K562 (cell line): ENCODE measurements at regions not wholly inside any gene's neighbourhood (a gene's known extent, or its start where the extent isn't known, plus 50 kb on each side); places are given as distances from the start of the nearest gene placed in this dataset.

Experiments
- ARID4B ChIP-seq: sonication (generic); formaldehyde crosslinking; IDR thresholded peaks from 2 replicates; pipeline ENCODE4 v1.8.0; 2022; ENCODE audit warnings: mild to moderate bottlenecking, missing genetic modification reagents
- BCOR ChIP-seq: fragments of 450-650 bp; IDR thresholded peaks from 2 replicates; pipeline ENCODE4 v1.6.1; 2016
- DNMT1 ChIP-seq: fragments of 450-650 bp; IDR thresholded peaks from 2 replicates; pipeline ENCODE4 v1.6.1; 2016; ENCODE audit warnings: antibody characterized with exemption, mild to moderate bottlenecking
- KLF6 ChIP-seq: fragments of 250-450 bp; sonication (Bioruptor Pico); IDR thresholded peaks from 2 replicates; pipeline ENCODE4 v1.4.0; 2020; ENCODE audit warnings: mild to moderate bottlenecking, moderate library complexity, borderline replicate concordance
- POLR2A ChIP-seq: fragments of 450-650 bp; conservative IDR thresholded peaks from 2 replicates; pipeline ENCODE4 v1.6.1; 2016
- TEAD4 ChIP-seq, 2 experiments: sonication (generic) in 1 of 2; formaldehyde crosslinking in 1 of 2; IDR thresholded peaks; 2 replicates each; pipeline versions ENCODE4 v1.6.1 to v1.8.0; 2012 to 2022; ENCODE audit warnings: borderline replicate concordance in 1 of 2, inconsistent platforms in 1 of 2, low read length in 1 of 2, mild to moderate bottlenecking in 1 of 2, missing genetic modification reagents in 1 of 2
- ZBTB33 ChIP-seq: sonication (generic); formaldehyde crosslinking; IDR thresholded peaks from 2 replicates; pipeline ENCODE4 v1.8.1; 2023; ENCODE audit warnings: mild to moderate bottlenecking, missing genetic modification reagents
- ZNF316 ChIP-seq: fragments of 450-650 bp; IDR thresholded peaks from 2 replicates; pipeline ENCODE4 v1.6.1; 2016
- TF ChIP-seq, protein P1 (sequence below): sonication (generic); formaldehyde crosslinking; IDR thresholded peaks from 2 replicates; pipeline ENCODE4 v1.8.1; 2022; ENCODE audit warnings: missing genetic modification reagents
- TF ChIP-seq, protein P2 (sequence below), 3 experiments: IDR thresholded peaks in 2 of 3; conservative IDR thresholded peaks in 1 of 3; 2 replicates each; pipeline ENCODE4 v1.5.1; 2011 to 2012; ENCODE audit warnings: low read length in 3 of 3, mild to moderate bottlenecking in 3 of 3, control low read depth in 2 of 3, improper control_type of control experiment in 1 of 3, inconsistent platforms in 1 of 3, low read depth in 1 of 3, mixed read lengths in 1 of 3, moderate library complexity in 1 of 3; ENCODE audit not compliant: insufficient read depth in 2 of 3
- TF ChIP-seq, protein P3 (sequence below): sonication (generic); formaldehyde crosslinking; IDR thresholded peaks from 2 replicates; pipeline ENCODE4 v1.9.0; 2022; ENCODE audit warnings: mild to moderate bottlenecking, missing genetic modification reagents

DNA sequence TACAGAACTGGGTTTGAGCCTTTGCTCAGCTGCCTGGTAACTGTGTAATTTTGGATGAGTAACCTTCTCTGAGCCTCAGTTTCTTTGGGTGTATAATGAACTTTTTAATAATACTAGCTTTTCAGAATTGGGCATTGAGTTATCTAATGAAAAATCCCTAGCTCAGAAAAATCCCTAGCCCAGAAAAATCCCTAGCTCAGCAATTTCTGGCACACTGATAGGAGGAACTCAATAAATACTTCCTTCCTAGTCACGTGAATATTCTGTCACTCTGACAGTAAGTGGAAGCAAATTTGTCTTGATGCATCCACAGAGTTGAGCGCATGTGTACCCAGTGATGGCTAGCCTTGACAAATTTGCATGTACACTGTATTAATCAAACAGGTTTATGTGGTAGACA is 817.6 kb downstream of the XPNPEP1 start:
- no peak for TF ChIP-seq KLF6 (CRISPR knock-in tag)
- no peak for TF ChIP-seq ZBTB33 (CRISPR knock-in tag)
- no peak for TF ChIP-seq ARID4B (CRISPR knock-in tag)
- TF ChIP-seq, protein P1, sequence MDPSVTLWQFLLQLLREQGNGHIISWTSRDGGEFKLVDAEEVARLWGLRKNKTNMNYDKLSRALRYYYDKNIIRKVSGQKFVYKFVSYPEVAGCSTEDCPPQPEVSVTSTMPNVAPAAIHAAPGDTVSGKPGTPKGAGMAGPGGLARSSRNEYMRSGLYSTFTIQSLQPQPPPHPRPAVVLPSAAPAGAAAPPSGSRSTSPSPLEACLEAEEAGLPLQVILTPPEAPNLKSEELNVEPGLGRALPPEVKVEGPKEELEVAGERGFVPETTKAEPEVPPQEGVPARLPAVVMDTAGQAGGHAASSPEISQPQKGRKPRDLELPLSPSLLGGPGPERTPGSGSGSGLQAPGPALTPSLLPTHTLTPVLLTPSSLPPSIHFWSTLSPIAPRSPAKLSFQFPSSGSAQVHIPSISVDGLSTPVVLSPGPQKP (CRISPR knock-in tag) = no peak
- TF ChIP-seq, protein P2, sequence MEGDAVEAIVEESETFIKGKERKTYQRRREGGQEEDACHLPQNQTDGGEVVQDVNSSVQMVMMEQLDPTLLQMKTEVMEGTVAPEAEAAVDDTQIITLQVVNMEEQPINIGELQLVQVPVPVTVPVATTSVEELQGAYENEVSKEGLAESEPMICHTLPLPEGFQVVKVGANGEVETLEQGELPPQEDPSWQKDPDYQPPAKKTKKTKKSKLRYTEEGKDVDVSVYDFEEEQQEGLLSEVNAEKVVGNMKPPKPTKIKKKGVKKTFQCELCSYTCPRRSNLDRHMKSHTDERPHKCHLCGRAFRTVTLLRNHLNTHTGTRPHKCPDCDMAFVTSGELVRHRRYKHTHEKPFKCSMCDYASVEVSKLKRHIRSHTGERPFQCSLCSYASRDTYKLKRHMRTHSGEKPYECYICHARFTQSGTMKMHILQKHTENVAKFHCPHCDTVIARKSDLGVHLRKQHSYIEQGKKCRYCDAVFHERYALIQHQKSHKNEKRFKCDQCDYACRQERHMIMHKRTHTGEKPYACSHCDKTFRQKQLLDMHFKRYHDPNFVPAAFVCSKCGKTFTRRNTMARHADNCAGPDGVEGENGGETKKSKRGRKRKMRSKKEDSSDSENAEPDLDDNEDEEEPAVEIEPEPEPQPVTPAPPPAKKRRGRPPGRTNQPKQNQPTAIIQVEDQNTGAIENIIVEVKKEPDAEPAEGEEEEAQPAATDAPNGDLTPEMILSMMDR (IDR thresholded peaks at IDR 0.05 in 2 of 3, conservative IDR thresholded peaks at IDR 0.05 in 1 of 3; ENCODE audit: insufficient read depth in 2 of 3, low read depth in 1 of 3, low read length in 3 of 3) = no peak
- TF ChIP-seq, protein P3, sequence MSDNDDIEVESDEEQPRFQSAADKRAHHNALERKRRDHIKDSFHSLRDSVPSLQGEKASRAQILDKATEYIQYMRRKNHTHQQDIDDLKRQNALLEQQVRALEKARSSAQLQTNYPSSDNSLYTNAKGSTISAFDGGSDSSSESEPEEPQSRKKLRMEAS (CRISPR knock-in tag) = no peak
- TF ChIP-seq POLR2A = no peak
- TF ChIP-seq TEAD4 (IDR thresholded peaks at IDR 0.05; ENCODE audit: low read length) = no peak
- TF ChIP-seq TEAD4 (CRISPR knock-in tag; IDR thresholded peaks at IDR 0.05; ENCODE audit: borderline replicate concordance) = no peak
- TF ChIP-seq BCOR = no peak
- no peak for TF ChIP-seq DNMT1
- TF ChIP-seq ZNF316 = no peak
